H1 (cell line): ENCODE measurements at regions not wholly inside any gene's neighbourhood (a gene's known extent, or its start where the extent isn't known, plus 50 kb on each side); places are given as distances from the start of the nearest gene placed in this dataset.

Source experiments
- CBX8 ChIP-seq: fragments of 300-800, 300-1000 bp; sonication (generic); IDR thresholded peaks from 2 replicates; pipeline ENCODE4 v1.7.1; 2016; ENCODE audit warnings: low read depth, low read length, borderline replicate concordance
- HDAC2 ChIP-seq, 2 experiments: fragments of 300-600 bp in 1 of 2; sonication (generic) in 1 of 2; IDR thresholded peaks; 2 replicates each; pipeline ENCODE4 v1.6.1; 2011 to 2012; ENCODE audit warnings: low read depth in 2 of 2, low read length in 2 of 2, mild to moderate bottlenecking in 2 of 2, moderate library complexity in 2 of 2, borderline replicate concordance in 1 of 2, inconsistent platforms in 1 of 2

DNA sequence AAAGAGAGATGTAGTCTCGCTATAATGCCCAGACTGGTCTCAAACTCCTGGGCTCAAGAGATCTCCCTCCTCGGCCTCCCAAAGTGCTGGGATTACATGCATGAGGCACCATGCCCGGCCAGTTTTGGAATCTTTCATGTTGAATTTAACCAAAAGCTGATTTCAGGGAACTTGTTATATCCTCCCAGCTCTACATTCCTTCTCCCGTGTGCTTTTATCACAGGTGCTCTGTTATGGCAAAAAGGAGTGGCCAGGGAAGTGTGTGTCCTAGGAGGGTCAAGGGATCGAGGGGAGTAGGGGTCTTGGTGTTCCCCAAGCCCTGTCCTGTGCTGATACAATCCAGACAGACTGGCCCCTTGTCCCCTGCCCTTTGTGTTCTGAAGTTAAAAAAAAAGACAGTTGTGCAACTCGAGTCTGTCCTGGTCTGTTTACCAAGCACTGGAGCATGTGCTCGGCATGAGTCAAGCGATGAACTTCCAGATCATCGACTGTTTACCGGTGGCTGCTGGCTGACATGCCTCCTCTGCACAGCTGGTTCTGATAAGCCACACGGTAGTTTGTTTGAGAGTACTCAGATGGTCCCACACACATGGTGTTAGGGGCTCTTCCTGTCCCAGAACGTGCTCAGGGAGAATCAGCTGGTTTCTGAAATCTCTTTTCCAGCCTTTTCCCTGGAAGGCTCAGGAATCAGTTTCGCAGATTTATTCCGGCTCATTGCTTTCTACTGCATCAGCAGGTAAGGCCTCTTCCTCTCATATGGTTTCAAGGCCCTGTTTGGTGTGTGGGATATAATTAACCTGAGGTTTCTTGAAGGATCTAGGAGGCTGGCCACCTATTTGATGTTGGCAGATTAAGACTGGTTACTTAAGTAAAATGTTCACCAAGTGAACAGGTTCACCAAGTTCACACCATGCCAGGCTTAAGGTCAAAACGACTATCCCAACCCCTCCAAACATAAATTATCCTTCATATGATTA, 52.6 kb upstream of the NAA20 start (continued):
- TF ChIP-seq HDAC2 (IDR thresholded peaks at IDR 0.05; ENCODE audit: borderline replicate concordance in 1 of 2, low read depth in 2 of 2, low read length in 2 of 2) (no peak), CBX8 (no peak)
